BE2C (cell line): ENCODE measurements at regions not wholly inside any gene's neighbourhood (a gene's known extent, or its start where the extent isn't known, plus 50 kb on each side); places are given as distances from the start of the nearest gene placed in this dataset.

Experiments
- DNase-seq: peaks from one replicate; pipeline ENCODE4 v3.0.0-alpha.2; 2020
- H3K27me3 ChIP-seq: fragments of 250-450 bp; sonication (Bioruptor Pico); 2 replicates; pipeline ENCODE4 v1.5.1; 2020; ENCODE audit warnings: mild to moderate bottlenecking
- H3K36me3 ChIP-seq: fragments of 250-450 bp; sonication (Bioruptor Pico); 2 replicates; pipeline ENCODE4 v1.5.1; 2020; ENCODE audit warnings: mild to moderate bottlenecking
- H3K4me1 ChIP-seq: fragments of 250-450 bp; sonication (Bioruptor Pico); 2 replicates; pipeline ENCODE4 v1.5.1; 2020
- H3K4me3 ChIP-seq: 2 replicates; pipeline ENCODE4 v1.5.1; 2011; ENCODE audit warnings: low read depth, low read length
- H3K9me3 ChIP-seq: fragments of 250-450 bp; sonication (Bioruptor Pico); 2 replicates; pipeline ENCODE4 v1.5.1; 2020
- CTCF ChIP-seq: IDR thresholded peaks from 2 replicates; pipeline ENCODE4 v1.5.1; 2012; ENCODE audit warnings: mild to moderate bottlenecking, low read depth, low read length

GRCh38 chr6:14644381-14644780 lies 526.8 kb downstream of the CD83 start:
- Histone ChIP-seq H3K36me3 (no peaks in the 10 kb centered on the region), H3K9me3 (no peaks in the 10 kb centered on the region), H3K27me3 (no peaks in the 10 kb centered on the region), H3K4me1 (peaks cover 9% of the 10 kb centered on the region), H3K4me3 (no peak overlapping the region)
- no peak for TF ChIP-seq CTCF
- DNase-seq = no peak

GRCh38 chr6:14645221-14645620 lies 527.6 kb downstream of the CD83 start:
- no peak for TF ChIP-seq CTCF
- no peaks in the 10 kb centered on the region for H3K9me3 ChIP-seq
- no peak overlapping the region for H3K4me3 ChIP-seq
- no peak for DNase-seq
- no peaks in the 10 kb centered on the region for H3K36me3 ChIP-seq
- 0 out of 2 replicates have a peak, but pooled peaks cover 4% of the 10 kb centered on the region for H3K4me1 ChIP-seq
- H3K27me3 ChIP-seq = no peaks in the 10 kb centered on the region

- no peaks in the 10 kb centered on the region for H3K9me3 ChIP-seq
- no peak overlapping the region for H3K4me3 ChIP-seq
- no peaks in the 10 kb centered on the region for H3K27me3 ChIP-seq
- DNase-seq = no peak
- H3K36me3 ChIP-seq = no peaks in the 10 kb centered on the region
- H3K4me1 ChIP-seq = 0 out of 2 replicates have a peak, but pooled peaks cover 4% of the 10 kb centered on the region
- no peak for TF ChIP-seq CTCF
These were observed 528.3 kb downstream of the CD83 start for GRCh38 chr6:14645841-14646240.

GRCh38 chr6:14646371-14646770 lies 528.8 kb downstream of the CD83 start:
- no peaks in the 10 kb centered on the region for H3K36me3 ChIP-seq

GRCh38 chr6:14647357-14647756 lies 529.8 kb downstream of the CD83 start:
- TF ChIP-seq CTCF = no peak
- Histone ChIP-seq H3K36me3 (no peaks in the 10 kb centered on the region), H3K9me3 (no peaks in the 10 kb centered on the region), H3K4me1 (0 out of 2 replicates have a peak, but pooled peaks cover 4% of the 10 kb centered on the region), H3K27me3 (no peaks in the 10 kb centered on the region), H3K4me3 (no peak overlapping the region)
- DNase-seq = no peak

More at GRCh38 chr6:14646371-14646770, 528.8 kb downstream of the CD83 start:
- no peak for DNase-seq
- H3K27me3 ChIP-seq = no peaks in the 10 kb centered on the region
- H3K9me3 ChIP-seq = no peaks in the 10 kb centered on the region
- H3K4me3 ChIP-seq = no peak overlapping the region
- 0 out of 2 replicates have a peak, but pooled peaks cover 4% of the 10 kb centered on the region for H3K4me1 ChIP-seq
- no peak for TF ChIP-seq CTCF

- no peak for TF ChIP-seq CTCF
- Histone ChIP-seq H3K36me3 (no peaks in the 10 kb centered on the region), H3K27me3 (no peaks in the 10 kb centered on the region), H3K4me3 (no peak overlapping the region), H3K4me1 (no peaks in the 10 kb centered on the region), H3K9me3 (no peaks in the 10 kb centered on the region)
- DNase-seq = no peak
These were observed 535.0 kb downstream of the CD83 start for GRCh38 chr6:14652536-14652935.
